ENCODE measurements at regions not wholly inside any gene's neighbourhood (a gene's known extent, or its start where the extent isn't known, plus 50 kb on each side); places are given as distances from the start of the nearest gene placed in this dataset.

DNA sequence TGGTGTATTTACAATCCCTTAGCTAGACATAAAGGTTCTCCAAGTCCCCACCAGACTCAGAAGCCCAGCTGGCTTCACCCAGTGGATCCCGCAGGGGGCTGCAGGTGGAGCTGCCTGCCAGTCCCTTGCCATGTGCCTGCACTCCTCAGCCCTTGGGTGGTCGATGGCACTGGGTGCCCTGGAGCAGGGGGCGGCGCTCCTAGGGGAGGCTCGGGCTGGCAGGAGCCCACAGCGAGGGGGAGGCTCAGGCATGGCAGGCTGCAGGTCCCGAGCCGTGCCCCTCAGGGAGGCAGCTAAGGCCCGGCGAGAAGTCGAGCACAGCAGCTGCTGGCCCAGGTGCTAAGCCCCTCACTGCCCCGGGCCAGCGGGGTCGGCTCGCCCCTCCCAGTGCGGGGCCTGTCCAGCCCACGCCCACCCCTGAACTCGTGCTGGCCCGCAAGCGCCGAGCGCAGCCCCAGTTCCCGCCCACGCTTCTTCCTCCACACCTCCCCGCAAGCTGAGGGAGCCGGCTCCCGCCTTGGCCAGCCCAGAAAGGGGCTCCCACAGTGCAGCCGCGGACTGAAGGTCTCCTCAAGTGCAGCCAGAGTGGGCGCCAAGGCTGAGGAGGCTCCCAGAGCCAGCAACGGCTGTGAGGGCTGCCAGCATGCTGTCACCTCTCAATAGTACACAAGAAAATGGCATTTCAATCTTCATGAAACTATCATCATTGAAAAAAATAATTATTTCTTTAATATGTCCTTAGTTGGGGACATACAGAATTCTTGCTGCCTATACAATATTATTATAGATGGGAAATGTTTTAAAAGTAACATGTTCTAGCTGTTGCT lies 189.1 kb downstream of the SLC7A11 start:
- TF ChIP-seq, protein P1, sequence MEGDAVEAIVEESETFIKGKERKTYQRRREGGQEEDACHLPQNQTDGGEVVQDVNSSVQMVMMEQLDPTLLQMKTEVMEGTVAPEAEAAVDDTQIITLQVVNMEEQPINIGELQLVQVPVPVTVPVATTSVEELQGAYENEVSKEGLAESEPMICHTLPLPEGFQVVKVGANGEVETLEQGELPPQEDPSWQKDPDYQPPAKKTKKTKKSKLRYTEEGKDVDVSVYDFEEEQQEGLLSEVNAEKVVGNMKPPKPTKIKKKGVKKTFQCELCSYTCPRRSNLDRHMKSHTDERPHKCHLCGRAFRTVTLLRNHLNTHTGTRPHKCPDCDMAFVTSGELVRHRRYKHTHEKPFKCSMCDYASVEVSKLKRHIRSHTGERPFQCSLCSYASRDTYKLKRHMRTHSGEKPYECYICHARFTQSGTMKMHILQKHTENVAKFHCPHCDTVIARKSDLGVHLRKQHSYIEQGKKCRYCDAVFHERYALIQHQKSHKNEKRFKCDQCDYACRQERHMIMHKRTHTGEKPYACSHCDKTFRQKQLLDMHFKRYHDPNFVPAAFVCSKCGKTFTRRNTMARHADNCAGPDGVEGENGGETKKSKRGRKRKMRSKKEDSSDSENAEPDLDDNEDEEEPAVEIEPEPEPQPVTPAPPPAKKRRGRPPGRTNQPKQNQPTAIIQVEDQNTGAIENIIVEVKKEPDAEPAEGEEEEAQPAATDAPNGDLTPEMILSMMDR (IDR thresholded peaks at IDR 0.05; ENCODE audit: extremely low read depth in 1 of 2, insufficient read depth in 1 of 2, low read depth in 1 of 2, low read length in 2 of 2): no peak
- no peak for TF ChIP-seq EZH2 (IDR thresholded peaks at IDR 0.05; ENCODE audit: borderline replicate concordance, low read depth, low read length, severe bottlenecking)
- TF ChIP-seq POLR2A (IDR thresholded peaks at IDR 0.05; ENCODE audit: low read depth, low read length): no peak
- TF ChIP-seq POLR2AphosphoS5 (IDR thresholded peaks at IDR 0.05; ENCODE audit: insufficient read depth, low read depth, low read length): no peak
- TF ChIP-seq, protein P2, sequence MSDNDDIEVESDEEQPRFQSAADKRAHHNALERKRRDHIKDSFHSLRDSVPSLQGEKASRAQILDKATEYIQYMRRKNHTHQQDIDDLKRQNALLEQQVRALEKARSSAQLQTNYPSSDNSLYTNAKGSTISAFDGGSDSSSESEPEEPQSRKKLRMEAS (IDR thresholded peaks at IDR 0.05; ENCODE audit: insufficient read depth, insufficient read length): no peak
- no peak for TF ChIP-seq FOS (IDR thresholded peaks at IDR 0.05; ENCODE audit: borderline replicate concordance, insufficient read depth, low read length)
- no peak for TF ChIP-seq JUN (IDR thresholded peaks at IDR 0.05; ENCODE audit: borderline replicate concordance, insufficient read depth, insufficient read length, low read depth)
- no peak for TF ChIP-seq MYC (IDR thresholded peaks at IDR 0.05; ENCODE audit: low read depth, low read length)

All from endothelial cell of umbilical vein (primary cell).